SHP77 treated with DMSO at 0.1 percent for 48 hours (cell line): ENCODE measurements at regions not wholly inside any gene's neighbourhood (a gene's known extent, or its start where the extent isn't known, plus 50 kb on each side); places are given as distances from the start of the nearest gene placed in this dataset.

ENCODE experiments used
- DNase-seq: peaks from one replicate; lab custom pipeline; 2025; lab: John Stamatoyannopoulos, UW

DNA sequence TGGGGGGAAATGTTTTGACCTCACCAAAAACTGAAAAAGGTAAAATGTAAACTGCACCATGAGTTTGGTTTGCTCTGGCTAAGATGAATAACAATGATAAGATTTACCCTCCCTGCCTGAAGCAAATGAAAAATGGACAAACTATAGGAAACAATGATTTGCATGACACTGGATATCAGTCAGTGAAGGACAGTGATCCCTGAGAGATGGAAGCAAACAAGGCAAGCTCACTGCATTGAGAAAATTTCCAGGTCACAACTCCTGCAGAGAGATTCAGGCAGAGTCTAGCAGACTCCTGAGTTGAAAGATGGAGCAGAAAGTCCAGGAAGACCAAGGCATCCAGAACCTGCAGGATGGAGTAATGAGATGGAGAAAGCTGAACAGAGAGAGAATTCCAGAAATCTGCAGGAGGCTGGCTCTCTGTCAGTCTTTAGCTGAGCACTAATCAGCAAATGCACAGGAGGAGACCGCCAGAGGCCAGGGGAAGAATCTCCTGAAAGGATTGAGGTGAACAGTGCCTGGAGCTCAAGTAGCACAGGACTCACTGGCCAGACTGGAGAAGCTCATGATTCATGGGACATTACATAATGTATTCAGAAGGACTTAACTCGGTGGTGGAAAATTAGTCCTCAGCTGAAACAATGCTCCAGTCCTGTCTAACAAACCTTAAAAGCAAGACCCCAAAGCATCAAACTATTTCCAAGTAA is 51.2 kb upstream of the PALS2 start:
- DNase-seq, result no peak
